ENCODE measurements at regions not wholly inside any gene's neighbourhood (a gene's known extent, or its start where the extent isn't known, plus 50 kb on each side); places are given as distances from the start of the nearest gene placed in this dataset.

DNA sequence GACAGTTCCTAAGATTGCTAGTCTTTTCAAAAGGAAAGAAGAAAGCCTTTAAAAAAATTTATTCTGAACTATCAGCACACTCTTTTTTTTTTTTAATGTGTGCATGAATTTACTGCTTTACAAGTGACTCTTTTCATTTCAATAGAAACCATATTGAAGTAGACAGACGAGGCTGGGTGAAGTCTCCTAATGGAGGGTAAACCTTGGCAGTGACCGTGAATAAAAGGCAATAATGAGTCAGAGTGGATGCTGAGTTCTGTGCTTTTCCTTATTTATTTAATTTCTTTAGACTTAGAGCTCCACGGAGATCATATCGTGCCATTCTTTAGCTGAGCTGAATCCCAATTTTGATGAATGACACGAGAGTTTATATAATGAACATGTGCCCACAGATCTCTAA is 196.9 kb downstream of the PRL start:
- Histone ChIP-seq H3K4me3 (ENCODE audit: low read length) (no peak overlapping the region), H3K27me3 (ENCODE audit: control insufficient read depth, insufficient read depth, low read length) (no peaks in the 10 kb centered on the region), H3K36me3 (ENCODE audit: control insufficient read depth, insufficient read depth, low read length) (no peaks in the 10 kb centered on the region), H3K27ac (ENCODE audit: low read length) (no peak overlapping the region), H3K9me3 (replicated peaks; ENCODE audit: control insufficient read depth, low read depth, low read length) (no peaks in the 10 kb centered on the region), H3K4me1 (ENCODE audit: control insufficient read depth, insufficient read depth, low read length) (no peaks in the 10 kb centered on the region)
- 100% methylated on average over 1 of the region's 5 CpGs for WGBS (ENCODE audit: insufficient coverage)
- no peak for DNase-seq

DNA sequence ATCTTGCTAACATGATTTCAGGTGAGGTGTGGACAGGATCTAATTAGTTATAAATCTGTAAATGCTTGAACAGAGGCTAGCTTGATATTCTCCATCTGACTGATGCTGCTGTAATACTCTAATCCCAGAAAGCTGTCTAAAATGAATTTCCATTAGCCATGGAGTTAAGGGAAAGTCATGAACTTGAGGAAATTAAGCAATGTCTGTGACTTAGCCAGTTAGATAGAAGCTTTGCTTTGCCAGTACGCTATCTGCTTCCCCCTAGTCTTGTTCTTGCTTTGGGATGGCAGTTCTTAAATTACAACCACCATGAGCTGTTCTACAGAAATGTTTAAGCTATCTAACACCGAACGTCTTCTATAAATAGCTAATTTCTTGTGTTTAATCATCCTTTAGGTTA is 195.7 kb downstream of the PRL start:
- WGBS (ENCODE audit: insufficient coverage), result no CpG with 5 or more reads among the region's 3 CpGs
- Histone ChIP-seq H3K4me3 (ENCODE audit: low read length) (no peak overlapping the region), H3K4me1 (ENCODE audit: control insufficient read depth, insufficient read depth, low read length) (no peaks in the 10 kb centered on the region), H3K36me3 (ENCODE audit: control insufficient read depth, insufficient read depth, low read length) (no peaks in the 10 kb centered on the region), H3K27me3 (ENCODE audit: control insufficient read depth, insufficient read depth, low read length) (no peaks in the 10 kb centered on the region), H3K27ac (ENCODE audit: low read length) (no peak overlapping the region), H3K9me3 (replicated peaks; ENCODE audit: control insufficient read depth, low read depth, low read length) (no peaks in the 10 kb centered on the region)
- no peak for DNase-seq

DNA sequence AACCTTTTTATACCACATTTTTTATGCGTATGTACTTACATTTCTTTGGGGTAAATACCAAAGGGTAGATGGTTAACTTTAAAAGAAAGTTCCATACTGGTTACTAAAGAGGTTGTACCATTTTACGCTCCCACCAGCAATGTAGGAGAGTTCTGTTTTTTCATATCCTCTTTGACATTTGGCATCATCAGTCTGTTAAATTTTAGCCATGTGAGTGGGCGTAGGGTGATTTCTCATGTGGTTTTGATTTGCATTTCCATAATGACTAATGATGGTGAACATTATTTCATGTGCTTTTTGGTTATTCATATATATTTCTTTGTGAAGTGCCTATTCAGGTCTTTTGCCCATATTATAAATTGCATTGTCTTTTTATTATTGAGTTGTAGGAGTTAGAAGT is 194.2 kb downstream of the PRL start:
- WGBS (ENCODE audit: insufficient coverage), result no CpG with 5 or more reads among the region's 3 CpGs
- no peaks in the 10 kb centered on the region for H3K9me3 ChIP-seq (replicated peaks; ENCODE audit: control insufficient read depth, low read depth, low read length)
- no peak overlapping the region for H3K4me3 ChIP-seq (ENCODE audit: low read length)
- no peaks in the 10 kb centered on the region for H3K27me3 ChIP-seq (ENCODE audit: control insufficient read depth, insufficient read depth, low read length)
- no peaks in the 10 kb centered on the region for H3K36me3 ChIP-seq (ENCODE audit: control insufficient read depth, insufficient read depth, low read length)
- no peak for DNase-seq
- no peak overlapping the region for H3K27ac ChIP-seq (ENCODE audit: low read length)
- H3K4me1 ChIP-seq (ENCODE audit: control insufficient read depth, insufficient read depth, low read length), result no peaks in the 10 kb centered on the region

DNA sequence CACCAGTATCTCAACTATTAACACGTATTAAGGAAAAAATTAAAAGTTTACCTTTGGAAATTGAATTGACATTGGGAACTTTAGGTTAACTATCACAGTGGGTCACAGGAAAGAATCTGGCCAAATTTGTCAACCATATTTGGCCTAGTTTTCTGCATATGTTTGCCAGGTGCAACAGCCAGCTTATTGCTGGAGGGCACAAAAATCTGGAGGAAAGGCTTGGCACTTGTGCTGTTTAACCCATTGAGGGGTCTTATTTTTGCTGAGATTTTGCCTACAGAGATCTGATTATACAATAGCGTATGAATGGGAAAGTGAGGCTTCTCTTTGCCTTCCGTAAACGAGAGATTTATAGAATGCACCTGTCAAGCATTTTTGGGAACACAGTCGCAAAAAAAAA is 190.4 kb downstream of the PRL start:
- Histone ChIP-seq H3K27ac (ENCODE audit: low read length) (no peak overlapping the region), H3K4me1 (ENCODE audit: control insufficient read depth, insufficient read depth, low read length) (peaks cover 2% of the 10 kb centered on the region), H3K36me3 (ENCODE audit: control insufficient read depth, insufficient read depth, low read length) (no peaks in the 10 kb centered on the region), H3K4me3 (ENCODE audit: low read length) (no peak overlapping the region), H3K9me3 (replicated peaks; ENCODE audit: control insufficient read depth, low read depth, low read length) (no peaks in the 10 kb centered on the region), H3K27me3 (ENCODE audit: control insufficient read depth, insufficient read depth, low read length) (no peaks in the 10 kb centered on the region)
- 100% methylated on average over 1 of the region's 5 CpGs for WGBS (ENCODE audit: insufficient coverage)
- no peak for DNase-seq

DNA sequence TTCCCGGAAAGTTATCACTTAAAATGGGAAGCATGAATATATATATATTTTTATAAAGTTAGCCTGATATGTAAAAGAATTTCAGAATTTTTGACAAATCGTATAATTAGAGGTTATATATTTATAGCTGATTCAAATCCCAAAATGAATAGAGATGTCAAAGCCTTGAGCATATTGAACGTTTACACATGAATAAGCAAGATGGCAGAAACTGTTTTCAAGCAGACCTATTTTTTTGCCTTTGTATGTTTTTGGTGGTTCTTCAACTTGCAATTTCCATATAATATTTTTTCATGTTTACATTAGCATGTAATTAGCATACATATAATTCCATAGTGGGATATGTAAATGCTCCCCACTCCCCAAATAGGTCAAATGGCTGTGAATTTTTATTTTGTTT is 189.9 kb downstream of the PRL start:
- H3K9me3 ChIP-seq (replicated peaks; ENCODE audit: control insufficient read depth, low read depth, low read length), result no peaks in the 10 kb centered on the region
- DNase-seq, result no peak
- no peaks in the 10 kb centered on the region for H3K36me3 ChIP-seq (ENCODE audit: control insufficient read depth, insufficient read depth, low read length)
- no peaks in the 10 kb centered on the region for H3K27me3 ChIP-seq (ENCODE audit: control insufficient read depth, insufficient read depth, low read length)
- no peak overlapping the region for H3K27ac ChIP-seq (ENCODE audit: low read length)
- no CpG with 5 or more reads among the region's 3 CpGs for WGBS (ENCODE audit: insufficient coverage)
- H3K4me3 ChIP-seq (ENCODE audit: low read length), result no peak overlapping the region
- H3K4me1 ChIP-seq (ENCODE audit: control insufficient read depth, insufficient read depth, low read length), result peaks cover 2% of the 10 kb centered on the region

DNA sequence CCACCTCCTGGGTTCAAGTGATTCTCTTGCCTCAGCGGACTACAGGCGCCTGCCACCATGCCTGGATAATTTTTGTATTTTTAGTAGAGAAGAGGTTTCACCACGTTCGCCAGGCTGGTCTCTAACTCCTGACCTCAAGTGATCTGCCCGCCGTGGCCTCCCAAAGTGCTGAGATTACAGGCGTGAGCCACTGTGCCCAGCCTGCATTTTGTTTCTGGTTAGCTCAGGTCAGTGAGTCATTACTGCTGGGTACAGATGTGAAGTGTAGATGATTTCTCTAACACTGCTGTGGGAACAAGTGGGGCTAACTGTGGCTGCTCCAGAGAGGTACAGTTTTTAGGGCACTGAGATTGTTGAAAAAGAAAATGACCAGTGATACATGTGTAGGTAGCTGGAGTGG is 188.6 kb downstream of the PRL start:
- no peaks in the 10 kb centered on the region for H3K9me3 ChIP-seq (replicated peaks; ENCODE audit: control insufficient read depth, low read depth, low read length)
- no peaks in the 10 kb centered on the region for H3K36me3 ChIP-seq (ENCODE audit: control insufficient read depth, insufficient read depth, low read length)
- no peak overlapping the region for H3K4me3 ChIP-seq (ENCODE audit: low read length)
- no peak overlapping the region for H3K27ac ChIP-seq (ENCODE audit: low read length)
- 63% methylated on average over 3 of the region's 7 CpGs for whole genome bisulfite sequencing (ENCODE audit: insufficient coverage)
- H3K4me1 ChIP-seq (ENCODE audit: control insufficient read depth, insufficient read depth, low read length), result peaks cover 2% of the 10 kb centered on the region
- no peak for DNase-seq
- no peaks in the 10 kb centered on the region for H3K27me3 ChIP-seq (ENCODE audit: control insufficient read depth, insufficient read depth, low read length)

DNA sequence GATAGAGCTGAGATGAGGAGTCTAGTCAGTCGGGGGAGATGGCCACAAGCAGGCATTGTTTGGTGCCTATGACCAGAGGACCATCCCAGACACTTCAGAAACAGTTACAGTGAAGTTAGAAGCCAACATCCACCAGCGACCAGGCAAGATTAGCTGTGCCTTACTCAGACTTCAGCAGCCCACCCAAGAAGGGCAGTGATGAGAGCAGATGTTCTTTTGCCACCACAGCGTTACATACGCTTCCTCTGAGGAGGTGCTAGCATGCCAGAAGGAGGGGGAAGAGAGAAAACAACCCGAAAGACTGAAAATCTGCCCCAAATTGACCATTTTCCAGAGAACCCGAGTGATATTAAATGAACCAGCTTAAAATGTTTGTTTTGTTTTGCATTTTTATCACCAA is 186.8 kb downstream of the PRL start:
- no CpG with 5 or more reads among the region's 6 CpGs for WGBS (ENCODE audit: insufficient coverage)
- H3K9me3 ChIP-seq (replicated peaks; ENCODE audit: control insufficient read depth, low read depth, low read length), result no peaks in the 10 kb centered on the region
- H3K36me3 ChIP-seq (ENCODE audit: control insufficient read depth, insufficient read depth, low read length), result no peaks in the 10 kb centered on the region
- DNase-seq, result no peak
- H3K27me3 ChIP-seq (ENCODE audit: control insufficient read depth, insufficient read depth, low read length), result no peaks in the 10 kb centered on the region
- no peak overlapping the region for H3K4me3 ChIP-seq (ENCODE audit: low read length)
- H3K4me1 ChIP-seq (ENCODE audit: control insufficient read depth, insufficient read depth, low read length), result peaks cover 2% of the 10 kb centered on the region
- no peak overlapping the region for H3K27ac ChIP-seq (ENCODE audit: low read length)

DNA sequence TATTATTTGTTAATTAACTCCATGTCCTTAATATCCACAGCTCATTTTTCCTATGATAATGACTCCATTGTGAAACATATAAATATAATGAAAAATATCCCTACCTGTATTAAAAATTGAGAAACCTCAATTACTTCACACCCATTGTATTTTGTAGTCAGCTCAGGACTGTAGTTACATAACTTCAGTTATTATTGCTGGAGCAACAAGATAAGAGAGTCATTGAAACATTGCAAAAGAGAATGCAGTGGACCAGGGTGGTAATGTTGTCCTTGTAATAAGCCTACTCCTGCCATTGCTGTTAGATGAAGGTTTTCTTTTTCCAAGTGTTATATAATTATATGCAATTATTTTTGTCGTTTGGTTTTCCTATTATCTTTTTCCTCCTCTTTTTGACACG is 184.4 kb downstream of the PRL start:
- no CpG with 5 or more reads among the region's 2 CpGs for WGBS (ENCODE audit: insufficient coverage)
- no peak overlapping the region for H3K27ac ChIP-seq (ENCODE audit: low read length)

DNA sequence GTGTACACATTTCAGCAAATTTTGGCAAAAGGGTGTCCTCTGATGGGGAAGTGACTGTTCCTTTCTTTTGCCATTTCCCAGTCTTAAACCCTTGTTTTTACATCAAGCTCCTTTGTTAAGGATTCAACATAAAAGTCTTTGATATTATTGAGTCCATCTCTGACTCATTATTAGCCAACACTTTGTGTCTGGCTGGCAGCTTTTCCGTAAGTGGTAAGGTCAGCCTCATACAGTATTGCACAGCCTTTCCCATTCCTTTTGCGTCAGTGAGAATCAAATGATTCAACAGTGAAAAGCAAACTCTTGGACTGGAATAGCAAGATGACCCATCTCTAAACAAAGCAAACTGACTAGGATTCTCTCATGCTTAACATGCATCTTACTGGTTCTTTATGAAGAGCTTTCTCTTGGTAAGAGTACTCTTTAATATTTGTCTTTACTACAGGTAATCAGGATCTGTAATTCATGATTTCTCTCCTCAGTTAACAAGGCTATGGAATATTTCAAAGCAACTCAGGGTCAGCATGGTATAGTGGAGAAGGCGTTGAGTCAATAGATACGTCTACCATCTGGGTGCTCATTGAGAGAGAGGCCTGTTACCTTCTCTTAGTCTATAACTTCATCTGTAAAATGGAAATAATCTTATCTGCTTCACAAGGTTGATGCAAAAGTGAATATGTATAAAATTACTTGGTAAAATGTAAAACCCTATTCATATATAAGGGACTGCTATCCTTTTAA is 183.6 kb downstream of the PRL start:
- 100% methylated on average over 2 of the region's 4 CpGs for WGBS (ENCODE audit: insufficient coverage)
- Histone ChIP-seq H3K36me3 (ENCODE audit: control insufficient read depth, insufficient read depth, low read length) (no peaks in the 10 kb centered on the region), H3K4me3 (ENCODE audit: low read length) (no peak overlapping the region), H3K4me1 (ENCODE audit: control insufficient read depth, insufficient read depth, low read length) (peaks cover 2% of the 10 kb centered on the region), H3K27me3 (ENCODE audit: control insufficient read depth, insufficient read depth, low read length) (no peaks in the 10 kb centered on the region), H3K27ac (ENCODE audit: low read length) (no peak overlapping the region), H3K9me3 (replicated peaks; ENCODE audit: control insufficient read depth, low read depth, low read length) (no peaks in the 10 kb centered on the region)
- no peak for DNase-seq

More for the DNA sequence above, 184.4 kb downstream of the PRL start:
- no peaks in the 10 kb centered on the region for H3K9me3 ChIP-seq (replicated peaks; ENCODE audit: control insufficient read depth, low read depth, low read length)
- no peak for DNase-seq
- H3K27me3 ChIP-seq (ENCODE audit: control insufficient read depth, insufficient read depth, low read length), result no peaks in the 10 kb centered on the region
- no peaks in the 10 kb centered on the region for H3K36me3 ChIP-seq (ENCODE audit: control insufficient read depth, insufficient read depth, low read length)
- H3K4me3 ChIP-seq (ENCODE audit: low read length), result no peak overlapping the region
- peaks cover 2% of the 10 kb centered on the region for H3K4me1 ChIP-seq (ENCODE audit: control insufficient read depth, insufficient read depth, low read length)

DNA sequence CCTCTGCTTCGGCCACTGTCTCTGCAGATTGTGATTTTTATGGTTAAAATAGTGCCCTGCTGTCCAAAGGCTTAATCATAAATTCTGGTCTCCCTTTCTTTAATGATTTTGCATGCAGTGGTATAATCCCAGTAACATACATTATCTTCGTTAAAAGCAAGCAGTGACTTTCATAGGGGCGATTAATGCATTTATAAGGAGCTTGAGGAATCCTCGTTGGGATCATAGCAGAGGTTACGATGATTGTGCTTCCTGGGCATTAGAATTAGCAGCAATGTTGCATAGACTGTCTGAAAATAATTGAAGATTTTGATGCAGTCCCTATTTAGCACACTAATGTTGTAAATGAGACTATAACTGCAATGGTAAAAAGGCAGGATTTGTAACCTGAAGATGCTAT is 181.3 kb downstream of the PRL start:
- 57% methylated on average over 4 of the region's 5 CpGs for WGBS (ENCODE audit: insufficient coverage)
- Histone ChIP-seq H3K27ac (ENCODE audit: low read length) (no peak overlapping the region), H3K4me1 (ENCODE audit: control insufficient read depth, insufficient read depth, low read length) (no peaks in the 10 kb centered on the region), H3K9me3 (replicated peaks; ENCODE audit: control insufficient read depth, low read depth, low read length) (no peaks in the 10 kb centered on the region), H3K36me3 (ENCODE audit: control insufficient read depth, insufficient read depth, low read length) (no peaks in the 10 kb centered on the region), H3K27me3 (ENCODE audit: control insufficient read depth, insufficient read depth, low read length) (no peaks in the 10 kb centered on the region), H3K4me3 (ENCODE audit: low read length) (no peak overlapping the region)
- DNase-seq, result no peak

DNA sequence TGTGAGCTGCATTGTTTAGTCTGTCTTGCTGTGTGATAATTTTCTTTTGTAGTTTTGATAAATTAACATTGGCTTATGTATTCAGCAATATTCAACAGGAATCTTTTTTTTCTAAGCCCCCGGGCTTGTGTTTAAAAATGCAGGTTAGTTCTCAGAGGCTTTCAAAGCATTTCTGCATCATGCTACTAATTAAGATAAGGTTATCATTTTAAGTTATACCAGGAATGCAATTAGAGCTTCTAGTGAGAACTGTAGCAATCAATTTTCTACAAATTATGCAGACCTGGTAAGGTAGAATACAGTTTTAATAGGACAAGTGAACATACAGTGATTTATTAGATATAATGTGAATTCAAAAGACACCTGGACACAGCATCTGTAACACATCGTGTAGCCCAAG is 179.2 kb downstream of the PRL start:
- no CpG with 5 or more reads among the region's 2 CpGs for WGBS (ENCODE audit: insufficient coverage)
- no peaks in the 10 kb centered on the region for H3K4me1 ChIP-seq (ENCODE audit: control insufficient read depth, insufficient read depth, low read length)
- no peak overlapping the region for H3K27ac ChIP-seq (ENCODE audit: low read length)

More for the DNA sequence above, 179.2 kb downstream of the PRL start:
- no peak for DNase-seq
- no peaks in the 10 kb centered on the region for H3K36me3 ChIP-seq (ENCODE audit: control insufficient read depth, insufficient read depth, low read length)
- H3K4me3 ChIP-seq (ENCODE audit: low read length), result no peak overlapping the region
- no peaks in the 10 kb centered on the region for H3K27me3 ChIP-seq (ENCODE audit: control insufficient read depth, insufficient read depth, low read length)
- H3K9me3 ChIP-seq (replicated peaks; ENCODE audit: control insufficient read depth, low read depth, low read length), result no peaks in the 10 kb centered on the region
